Activated CD4-positive, alpha-beta T cell treated with anti-CD3 and anti-CD28 coated beads, Interleukin-10, Interleukin-2, amounts not matched to agents 100 ng/mL and 50 ng/mL, durations not matched to agents 16 hours and 8 hours (primary cell): ENCODE measurements at regions not wholly inside any gene's neighbourhood (a gene's known extent, or its start where the extent isn't known, plus 50 kb on each side); places are given as distances from the start of the nearest gene placed in this dataset.
A peak's percentile ranks its signal among the peaks of the same experiment; 100 is the strongest.

ENCODE experiments used
- DNase-seq: peaks from one replicate; pipeline ENCODE4 v3.0.0-alpha.2; 2020

DNA sequence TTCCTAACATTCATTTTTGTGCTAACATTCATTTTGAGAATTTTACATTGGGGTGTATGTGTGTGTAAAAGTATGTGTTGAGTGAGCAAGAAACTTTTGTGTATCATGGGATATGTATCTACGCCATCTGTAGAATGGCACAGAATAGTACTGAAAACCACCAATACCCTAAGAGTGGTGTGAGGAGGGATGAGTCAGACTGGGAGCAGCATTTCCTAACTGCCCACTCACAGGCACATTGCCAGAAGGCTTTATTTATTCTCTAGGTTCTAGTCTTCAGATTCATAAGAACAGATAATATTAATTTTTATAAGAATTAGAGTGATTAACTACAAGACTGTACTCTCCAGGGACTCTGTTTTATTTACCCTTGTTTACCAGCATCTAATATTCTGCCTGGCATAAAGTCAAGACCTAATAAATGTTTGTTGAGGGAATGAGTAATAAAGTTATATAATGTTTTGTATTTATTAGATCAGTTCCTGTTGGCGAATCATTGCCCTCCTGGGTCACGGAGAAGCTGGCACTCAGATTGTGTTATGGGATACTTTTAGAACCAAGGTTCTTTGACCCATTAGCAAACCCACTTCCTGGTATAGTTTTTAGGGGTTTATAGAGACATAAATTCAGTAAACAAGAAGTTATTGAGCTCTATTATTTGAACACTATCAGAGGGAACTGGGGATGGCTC, 159.1 kb upstream of the PPP2R2B start:
- peak; percentile 16 for DNase-seq

DNA sequence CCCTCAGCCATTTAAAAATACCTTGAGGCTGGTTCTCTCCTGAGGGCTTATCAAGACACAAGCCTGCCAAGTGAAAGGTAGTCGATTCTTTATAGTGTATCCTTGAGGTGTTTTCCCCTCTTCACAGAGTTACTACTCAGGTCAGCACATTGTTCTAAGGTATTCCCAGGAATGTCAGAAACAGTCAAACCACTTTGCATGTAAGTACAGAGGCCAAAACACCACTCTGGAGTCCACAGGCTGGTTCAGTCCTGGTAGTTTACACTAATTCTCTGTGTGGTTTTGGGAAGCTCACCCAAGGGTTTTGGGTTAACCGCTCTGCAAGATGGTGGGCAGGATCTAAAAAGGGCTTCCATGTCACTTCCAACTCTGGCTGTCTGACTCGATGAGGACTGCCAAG, 162.3 kb upstream of the PPP2R2B start:
- DNase-seq = no peak

DNA sequence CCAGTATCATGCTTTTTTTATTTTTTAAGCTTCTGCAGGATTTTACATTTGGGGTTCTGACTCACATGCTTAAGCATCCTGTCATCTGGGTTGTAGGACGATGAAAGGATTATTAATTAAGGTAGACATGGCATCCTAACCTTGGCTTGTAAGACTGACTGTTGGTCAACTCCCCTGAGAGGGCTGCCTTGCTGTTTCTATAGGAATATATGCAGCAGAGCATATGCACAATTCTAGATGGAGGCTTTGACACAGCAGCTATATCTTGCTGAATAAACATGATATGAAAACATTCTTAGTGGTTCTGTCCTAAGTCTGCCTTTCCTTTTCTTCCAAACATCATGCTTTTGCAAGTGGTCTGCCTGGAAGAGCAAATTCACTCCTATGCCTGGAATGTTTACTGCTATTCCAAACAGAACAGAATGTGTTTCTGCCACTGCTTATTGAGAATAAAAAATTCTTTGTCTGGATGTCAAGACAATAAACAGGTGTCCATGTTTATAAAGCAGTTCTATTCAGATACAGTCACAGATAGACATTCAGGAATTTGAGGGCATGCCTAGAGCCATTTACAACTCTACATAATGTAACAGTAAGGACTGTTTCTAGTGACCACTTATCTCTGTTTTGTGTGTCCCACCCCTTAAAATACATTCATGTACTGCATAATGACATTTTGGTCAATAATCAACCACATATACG, 166.2 kb upstream of the PPP2R2B start:
- DNase-seq = no peak

- no peak for DNase-seq
Measured at GRCh38 chr5:147045290-147045689, 166.7 kb upstream of the PPP2R2B start.

DNA sequence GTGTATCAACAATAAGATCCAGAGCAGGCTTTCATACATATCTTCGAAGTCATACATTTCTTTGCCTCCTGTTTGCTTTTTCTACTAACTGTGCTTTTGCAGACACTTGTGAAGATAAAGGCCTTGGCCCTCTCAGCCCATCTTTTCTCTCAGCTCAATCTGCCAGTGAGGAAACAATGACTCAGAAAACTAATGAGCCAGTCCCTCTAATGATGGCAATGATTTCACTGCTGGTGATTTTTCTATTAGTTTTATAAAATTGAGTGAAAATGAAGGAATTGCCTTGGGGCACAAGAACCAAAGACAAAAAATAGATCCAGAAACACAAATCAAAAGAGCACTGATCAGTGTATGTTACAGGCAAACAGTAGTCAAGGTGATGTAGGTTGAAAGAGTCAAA, 167.7 kb upstream of the PPP2R2B start:
- no peak for DNase-seq

DNA sequence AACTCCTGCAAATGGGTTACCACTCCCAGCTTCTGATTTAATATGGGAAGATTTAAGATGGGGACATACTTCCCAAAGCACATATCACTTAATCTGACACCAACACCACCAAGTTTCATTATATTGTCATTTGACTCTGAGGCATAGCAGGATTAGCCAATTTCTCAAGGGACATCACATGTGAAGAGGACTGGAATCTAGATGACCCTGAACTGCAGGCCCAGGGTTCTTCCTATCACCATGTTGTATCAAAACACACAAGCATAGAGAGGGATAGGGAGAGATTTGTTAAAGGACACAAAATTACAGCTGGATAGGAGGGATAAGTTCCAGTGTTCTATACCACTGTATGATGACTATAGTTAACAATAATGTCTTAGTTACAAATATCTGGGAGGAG, 168.3 kb upstream of the PPP2R2B start:
- DNase-seq = no peak

DNA sequence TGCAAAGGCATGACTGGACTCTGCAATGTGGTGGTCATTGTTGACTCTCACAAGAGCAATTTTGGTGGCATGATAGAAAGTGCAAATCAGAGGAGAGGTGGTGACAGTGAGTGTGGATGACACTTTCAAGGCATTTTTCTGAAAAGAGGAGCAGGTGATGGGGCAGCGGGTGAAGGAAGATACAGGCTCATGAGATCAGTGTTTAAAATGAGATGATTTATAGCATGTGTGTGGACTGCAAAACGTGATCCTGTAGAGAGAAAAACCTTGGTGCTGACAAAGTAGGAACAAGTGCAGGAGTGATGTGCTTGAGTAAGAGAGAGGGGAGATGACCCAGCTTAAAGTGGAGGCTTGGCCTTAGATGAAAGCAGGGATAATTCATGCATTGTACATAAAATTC, 171.2 kb upstream of the PPP2R2B start:
- no peak for DNase-seq

DNA sequence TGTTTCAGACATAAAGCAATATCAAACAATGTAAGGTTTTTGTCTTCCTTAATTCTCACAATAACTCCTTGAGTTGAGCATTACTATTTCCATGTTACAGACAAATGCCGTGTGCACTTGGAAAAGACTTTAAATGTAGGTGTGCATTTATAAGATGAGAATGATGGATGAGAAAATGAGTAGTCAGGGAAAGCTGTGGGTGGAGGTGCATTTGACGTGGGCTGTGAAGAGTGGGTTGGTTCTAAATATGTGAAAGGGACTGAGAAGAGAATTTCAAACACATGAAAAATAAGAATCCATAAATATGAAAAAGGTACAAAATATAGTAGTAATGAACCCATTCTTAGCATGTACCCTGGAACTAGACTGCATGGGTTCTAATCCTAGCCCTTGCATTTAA, 171.6 kb upstream of the PPP2R2B start:
- DNase-seq = no peak

DNA sequence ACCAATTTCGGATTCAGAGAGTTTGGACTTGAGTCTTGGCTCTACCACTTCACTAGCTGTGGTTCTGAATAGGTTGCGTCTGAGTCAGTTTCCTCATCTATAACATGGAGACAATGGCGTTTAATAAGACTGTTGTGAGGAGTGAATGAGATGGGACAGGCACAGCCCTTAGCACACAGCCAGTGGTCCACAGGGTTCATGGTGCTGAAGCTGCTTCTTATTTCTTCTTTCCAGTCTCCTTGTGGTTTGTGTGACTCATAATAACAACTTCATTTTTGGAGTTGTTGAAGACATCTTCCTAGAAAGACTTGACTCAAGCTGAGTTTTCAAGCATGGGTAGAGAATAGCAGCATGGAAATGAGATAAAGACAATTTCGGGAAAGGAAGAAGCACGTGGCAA, 172.6 kb upstream of the PPP2R2B start:
- no peak for DNase-seq

GRCh38 chr5:147052519-147052918, 174.0 kb upstream of the PPP2R2B start:
- DNase-seq = no peak

GRCh38 chr5:147055089-147055826, 176.7 kb upstream of the PPP2R2B start:
- no peak for DNase-seq

DNA sequence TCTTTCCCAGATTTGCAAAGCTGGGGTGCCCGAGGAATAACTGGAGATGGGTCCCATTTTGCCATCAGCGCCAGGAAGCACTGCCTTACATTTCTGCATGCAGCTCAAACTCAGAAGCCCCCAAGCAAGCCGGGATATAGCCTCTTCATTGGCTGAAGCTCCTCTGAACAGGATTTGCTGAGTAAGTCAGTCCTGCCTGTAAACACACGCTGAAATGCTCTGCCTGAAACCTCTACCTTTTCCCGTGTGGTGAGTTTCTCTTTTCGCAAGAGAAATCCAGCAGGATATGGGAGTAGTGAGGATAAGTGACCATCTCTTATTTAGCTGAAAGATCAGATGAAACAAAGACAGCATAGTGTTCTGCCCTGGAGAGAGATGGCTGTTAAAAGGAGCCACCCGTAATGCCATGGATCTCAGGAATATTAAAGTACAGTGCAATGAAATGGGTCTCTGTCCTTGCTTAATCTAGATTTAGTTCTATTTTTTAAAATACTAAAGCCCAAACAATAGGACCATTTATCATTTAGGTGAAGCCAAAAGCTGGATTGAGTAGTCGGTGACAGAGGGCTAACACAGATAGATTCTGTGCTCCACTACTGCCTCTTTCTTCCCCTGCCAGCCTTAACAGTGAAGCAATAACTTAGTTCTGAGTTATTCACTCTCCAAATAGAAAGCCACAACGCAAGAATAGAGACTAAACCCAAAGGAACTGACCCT, 177.5 kb upstream of the PPP2R2B start:
- no peak for DNase-seq

DNA sequence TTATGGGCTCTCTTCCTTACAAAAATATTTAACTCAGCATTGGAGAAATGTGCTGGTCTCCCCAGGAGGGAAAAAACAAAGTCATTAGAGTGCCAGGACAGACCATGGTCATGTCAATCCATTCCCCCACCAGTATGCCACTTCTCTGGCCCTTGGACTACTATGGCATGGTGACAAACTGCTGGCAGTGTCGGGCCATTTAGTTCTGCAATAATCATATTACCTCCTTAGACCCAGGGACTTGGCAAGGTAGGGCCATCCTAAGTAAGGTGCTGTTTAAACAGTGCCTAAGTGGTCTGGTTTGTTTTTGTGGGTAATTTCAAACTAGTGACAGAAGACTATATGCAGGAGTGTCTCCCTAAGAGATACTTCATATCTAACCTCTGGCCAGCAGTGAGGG, 177.8 kb upstream of the STK32A start:
- DNase-seq = no peak

DNA sequence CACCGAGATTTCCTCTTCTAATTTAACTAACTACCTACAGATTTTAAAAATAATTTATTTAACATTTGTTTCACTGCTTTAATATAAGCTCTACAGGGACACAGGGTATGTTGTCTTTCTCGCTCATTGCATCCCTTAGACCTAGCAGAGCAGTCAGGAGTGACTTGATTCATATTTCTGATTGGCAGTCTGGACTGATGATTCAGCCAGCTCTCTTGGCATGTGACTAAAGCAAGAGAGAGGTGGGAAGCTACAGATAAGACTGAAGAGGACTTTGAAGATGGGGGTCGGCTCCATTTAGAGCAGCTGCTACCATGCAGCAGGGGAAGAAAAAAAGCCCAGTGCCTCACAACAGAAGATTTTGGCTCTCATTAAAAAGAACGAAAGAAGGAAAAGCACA, 173.4 kb upstream of the STK32A start:
- no peak for DNase-seq

DNA sequence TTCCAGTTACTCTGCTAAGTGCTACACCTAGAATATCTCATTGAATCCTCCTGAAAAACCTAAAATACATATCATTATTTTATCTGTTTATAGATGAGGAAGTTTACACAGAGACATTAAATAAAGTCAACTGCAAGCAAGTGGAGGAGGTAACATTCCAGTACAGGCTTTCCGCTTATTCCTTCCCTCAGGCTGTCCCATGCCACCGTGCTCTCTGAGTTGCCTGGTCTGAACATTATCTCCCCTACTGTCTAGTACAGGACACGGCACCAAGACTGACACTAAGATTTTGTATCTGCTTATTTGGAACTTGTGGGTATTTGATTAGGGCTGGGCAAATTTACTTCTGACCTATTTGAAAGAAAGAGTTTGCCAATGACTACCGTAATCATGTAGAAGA, 172.4 kb upstream of the STK32A start:
- DNase-seq = no peak

- DNase-seq = no peak
Measured at GRCh38 chr5:147063943-147064342, 170.9 kb upstream of the STK32A start.

DNA sequence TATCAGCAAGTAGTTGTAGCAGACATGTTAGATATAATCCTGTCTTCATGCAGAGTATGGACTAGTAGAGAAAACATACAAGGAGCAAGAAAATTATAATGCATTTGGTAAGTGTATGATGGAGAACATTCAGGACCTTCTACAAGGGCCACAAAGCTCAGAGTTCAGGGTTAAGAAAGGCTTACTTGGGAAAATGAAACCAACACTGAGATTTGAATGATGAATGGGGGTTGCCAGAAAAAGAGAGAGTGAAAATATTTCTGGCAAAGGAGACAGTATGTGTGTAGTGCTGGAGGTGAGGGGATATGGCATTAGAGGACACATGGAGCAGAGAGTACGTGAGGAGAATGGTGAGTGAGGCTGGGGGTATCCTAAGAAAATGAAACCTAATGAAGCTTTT, 169.8 kb upstream of the STK32A start:
- DNase-seq = no peak

- no peak for DNase-seq
Measured at GRCh38 chr5:147068998-147069397, 165.8 kb upstream of the STK32A start.

- no peak for DNase-seq
Measured at GRCh38 chr5:147072622-147073021, 162.2 kb upstream of the STK32A start.

GRCh38 chr5:147073098-147073497, 161.7 kb upstream of the STK32A start:
- DNase-seq = no peak

- no peak for DNase-seq
Measured at GRCh38 chr5:147075187-147075586, 159.6 kb upstream of the STK32A start.

DNA sequence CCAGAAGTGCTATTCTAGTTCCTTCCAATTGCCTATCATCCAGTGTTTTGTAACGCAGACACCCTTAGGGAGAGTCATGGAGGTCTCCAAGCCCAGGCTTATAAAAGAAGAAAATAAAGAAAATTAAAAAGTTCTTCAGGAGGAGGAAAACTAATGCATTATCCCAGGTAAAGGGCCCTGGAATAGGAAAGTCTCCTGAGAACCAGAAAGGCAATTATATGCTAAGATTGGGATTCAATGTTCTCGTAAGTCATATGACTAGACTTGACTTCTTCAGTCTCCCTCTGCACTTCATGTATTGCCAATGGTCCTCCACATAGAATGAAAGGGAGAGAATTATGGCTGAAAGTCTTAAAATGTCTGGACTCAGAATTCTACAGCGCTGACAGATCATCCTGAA, 154.4 kb upstream of the STK32A start:
- no peak for DNase-seq

- DNase-seq = no peak
Measured at GRCh38 chr5:147081311-147081764, 153.5 kb upstream of the STK32A start.
